IMR-90 (cell line): ENCODE measurements at regions not wholly inside any gene's neighbourhood (a gene's known extent, or its start where the extent isn't known, plus 50 kb on each side); places are given as distances from the start of the nearest gene placed in this dataset.
"Not testable (repeated sequence)": the region's sequence is repeated elsewhere in the genome, so short reads cannot be mapped to it uniquely, and the experiment has no call there.

Experiments used
- ATAC-seq: fragments of 200-7000 bp; cut with Tn5 transposase; 2 replicates; pipeline ENCODE4 v1.9.1; 2020; ENCODE audit warnings: low read depth, mild to moderate bottlenecking, moderate library complexity
- BruUV-seq: library from RNA; stranded (reverse); fragments of 400-500 nt; replicated peaks from 2 replicates; lab custom pipeline; 2021; lab: Mats Ljungman, UMichigan
- CTCF ChIA-PET: fragments of 300-600 bp; formaldehyde crosslinking; extraction: SDS; loops from one replicate; lab custom pipeline; 2021; ENCODE audit warnings: antibody characterized with exemption; lab: Yijun Ruan, JAX
- POLR2A ChIA-PET: fragments of 300-600 bp; sonication (Branson Sonifier 250); formaldehyde crosslinking; loops from one replicate; lab custom pipeline; 2022; ENCODE audit warnings: antibody characterized with exemption; ENCODE audit not compliant: unreplicated experiment; lab: Charles Lee
- DNase-seq: peaks from one replicate; pipeline ENCODE4 v3.0.0; 2013
- H2AFZ ChIP-seq: replicated peaks from 2 replicates; pipeline ENCODE3; 2013; ENCODE audit warnings: low read length, mild to moderate bottlenecking; ENCODE audit not compliant: poor library complexity
- H2AK5ac ChIP-seq: 2 replicates; pipeline ENCODE4 v1.6.1; 2013; ENCODE audit warnings: low read depth, low read length, inconsistent platforms
- H2AK9ac ChIP-seq: replicated peaks from 2 replicates; pipeline ENCODE3; 2013; ENCODE audit warnings: mild to moderate bottlenecking, low read depth, low read length, moderate library complexity; ENCODE audit not compliant: poor library complexity
- H2BK120ac ChIP-seq: 2 replicates; pipeline ENCODE4 v1.6.1; 2013; ENCODE audit warnings: low read depth, low read length, inconsistent platforms
- H2BK15ac ChIP-seq: 3 replicates; pipeline ENCODE4 v1.6.1; 2013; ENCODE audit warnings: low read depth, low read length, inconsistent platforms
- H2BK20ac ChIP-seq: 2 replicates; pipeline ENCODE4 v1.6.1; 2013; ENCODE audit warnings: low read depth, mild to moderate bottlenecking, inconsistent platforms, low read length, moderate library complexity
- H2BK5ac ChIP-seq: 2 replicates; pipeline ENCODE4 v1.6.1; 2013; ENCODE audit warnings: mild to moderate bottlenecking, low read depth, low read length, inconsistent platforms; ENCODE audit not compliant: poor library complexity, severe bottlenecking
- H3K14ac ChIP-seq: replicated peaks from 2 replicates; pipeline ENCODE4 v1.6.1; 2013; ENCODE audit warnings: low read depth, low read length, inconsistent platforms
- H3K18ac ChIP-seq: 2 replicates; pipeline ENCODE4 v1.6.1; 2013; ENCODE audit warnings: low read depth, low read length, control low read depth
- H3K23ac ChIP-seq: 2 replicates; pipeline ENCODE4 v1.6.1; 2013; ENCODE audit warnings: low read depth, low read length, inconsistent platforms
- H3K27ac ChIP-seq: 2 replicates; pipeline ENCODE4 v1.5.1; 2013; ENCODE audit warnings: mild to moderate bottlenecking, control low read depth, low read length; ENCODE audit not compliant: insufficient read depth
- H3K27me3 ChIP-seq: 2 replicates; pipeline ENCODE4 v1.6.1; 2013; ENCODE audit warnings: low read length; ENCODE audit not compliant: control insufficient read depth, insufficient read depth
- H3K36me3 ChIP-seq: 2 replicates; pipeline ENCODE4 v1.6.1; 2013; ENCODE audit warnings: low read length, mixed read lengths; ENCODE audit not compliant: control insufficient read depth, insufficient read depth
- H3K4ac ChIP-seq: 2 replicates; pipeline ENCODE4 v1.6.1; 2013; ENCODE audit warnings: low read depth, low read length, inconsistent platforms
- H3K4me1 ChIP-seq: 2 replicates; pipeline ENCODE4 v1.6.1; 2013; ENCODE audit warnings: low read length, mixed read lengths; ENCODE audit not compliant: control insufficient read depth, insufficient read depth
- H3K4me2 ChIP-seq: 2 replicates; pipeline ENCODE4 v1.6.1; 2013; ENCODE audit warnings: low read depth, mild to moderate bottlenecking, control low read depth, low read length, moderate library complexity
- H3K4me3 ChIP-seq: 2 replicates; pipeline ENCODE4 v1.5.1; 2013; ENCODE audit warnings: low read depth, mild to moderate bottlenecking, control low read depth, low read length, moderate library complexity; ENCODE audit not compliant: insufficient read depth
- H3K56ac ChIP-seq: 2 replicates; pipeline ENCODE4 v1.6.1; 2013; ENCODE audit warnings: low read length, inconsistent platforms; ENCODE audit not compliant: insufficient read depth; ENCODE audit errors: extremely low read depth
- H3K79me1 ChIP-seq, 2 experiments: 2 replicates each; pipeline ENCODE4 v1.6.1; 2013; ENCODE audit warnings: low read length in 2 of 2, inconsistent platforms in 1 of 2, low read depth in 1 of 2
- H3K9ac ChIP-seq: 2 replicates; pipeline ENCODE4 v1.6.1; 2013; ENCODE audit warnings: low read depth, low read length, control low read depth
- H3K9me1 ChIP-seq: 2 replicates; pipeline ENCODE4 v1.6.1; 2013; ENCODE audit warnings: low read length, inconsistent platforms; ENCODE audit not compliant: insufficient read depth
- H3K9me3 ChIP-seq: 2 replicates; pipeline ENCODE4 v1.6.1; 2013; ENCODE audit warnings: low read length; ENCODE audit not compliant: control insufficient read depth, insufficient read depth
- H4K20me1 ChIP-seq: 2 replicates; pipeline ENCODE4 v1.6.1; 2013; ENCODE audit warnings: low read length, inconsistent platforms; ENCODE audit not compliant: insufficient read depth
- H4K5ac ChIP-seq: 2 replicates; pipeline ENCODE4 v1.6.1; 2013; ENCODE audit warnings: mild to moderate bottlenecking, low read depth, low read length, control low read depth
- H4K8ac ChIP-seq, 2 experiments: 2 replicates each; pipeline ENCODE4 v1.6.1; 2013; ENCODE audit warnings: low read depth in 2 of 2, low read length in 2 of 2, control low read depth in 1 of 2, inconsistent platforms in 1 of 2
- H4K91ac ChIP-seq: 2 replicates; pipeline ENCODE4 v1.6.1; 2013; ENCODE audit warnings: low read depth, low read length, inconsistent platforms; ENCODE audit not compliant: insufficient read depth
- WGBS, 2 experiments: methylation state at CpG; one replicate each; pipeline versions ENCODE4 v1.1.5 to v1.1.7; 2013; ENCODE audit warnings: missing lambda C conversion rate in 2 of 2; ENCODE audit not compliant: insufficient read length in 1 of 2; ENCODE audit errors: extremely low coverage in 2 of 2; 5-methylcytosine and 5-hydroxymethylcytosine counted together
- dilution Hi-C: fragments of 300-500 bp; cut with HindIII; formaldehyde crosslinking; loops from one replicate; pipeline ENCODE4 v1.14.3; 2018; ENCODE audit warnings: low sequenced_read_pairs; ENCODE audit not compliant: unreplicated experiment
- in situ Hi-C: fragments of 300-500 bp; cut with MboI; formaldehyde crosslinking; loops from 3 replicates; pipeline ENCODE4 v1.14.3; 2019; ENCODE audit warnings: low sequenced_read_pairs, inconsistent platforms, mixed read lengths
- intact Hi-C: fragments of 100-400 bp; cut with micrococcal nuclease; formaldehyde crosslinking; loops from 2 replicates; pipeline ENCODE4 v1.10.0; 2022

DNA sequence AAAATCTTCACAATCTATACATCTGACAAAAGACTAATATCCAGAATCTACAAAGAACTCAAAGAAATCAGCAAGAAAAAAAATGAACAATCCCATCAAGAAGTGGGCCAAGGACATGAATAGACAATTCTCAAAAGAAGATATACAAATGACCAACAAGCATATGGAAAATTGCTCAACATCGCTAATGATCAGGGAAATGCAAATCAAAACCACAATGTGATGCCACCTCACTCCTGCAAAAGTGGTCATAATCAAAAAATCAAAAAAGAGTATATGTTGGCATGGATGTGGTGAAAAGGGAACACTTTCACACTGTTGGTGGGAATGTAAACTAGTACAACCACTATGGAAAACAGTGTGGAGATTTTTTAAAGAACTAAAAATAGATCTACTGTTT is 58.3 kb upstream of the HBS1L start:
- H3K23ac ChIP-seq, H3K4me3 ChIP-seq, H3K9me3 ChIP-seq, H3K9ac ChIP-seq, H3K14ac ChIP-seq, H2BK15ac ChIP-seq, H2BK20ac ChIP-seq, H2BK5ac ChIP-seq, DNase-seq, H4K8ac ChIP-seq, H3K79me1 ChIP-seq, H4K91ac ChIP-seq, H3K27ac ChIP-seq, POLR2A ChIA-PET, in situ Hi-C loops, H2AFZ ChIP-seq, H3K4me1 ChIP-seq, H3K4me2 ChIP-seq, H3K4ac ChIP-seq, intact Hi-C loops, H3K36me3 ChIP-seq, H4K5ac ChIP-seq, CTCF ChIA-PET, ATAC-seq, BruUV-seq, H3K9me1 ChIP-seq, dilution Hi-C loops, H2AK5ac ChIP-seq, H2AK9ac ChIP-seq, H2BK120ac ChIP-seq, H4K20me1 ChIP-seq, H3K56ac ChIP-seq, H3K18ac ChIP-seq: not testable (repeated sequence)
- no CpG with 5 or more reads among the region's 1 CpG for WGBS, 2 experiments
- H3K27me3 ChIP-seq = peaks cover 17% of the 10 kb centered on the region

DNA sequence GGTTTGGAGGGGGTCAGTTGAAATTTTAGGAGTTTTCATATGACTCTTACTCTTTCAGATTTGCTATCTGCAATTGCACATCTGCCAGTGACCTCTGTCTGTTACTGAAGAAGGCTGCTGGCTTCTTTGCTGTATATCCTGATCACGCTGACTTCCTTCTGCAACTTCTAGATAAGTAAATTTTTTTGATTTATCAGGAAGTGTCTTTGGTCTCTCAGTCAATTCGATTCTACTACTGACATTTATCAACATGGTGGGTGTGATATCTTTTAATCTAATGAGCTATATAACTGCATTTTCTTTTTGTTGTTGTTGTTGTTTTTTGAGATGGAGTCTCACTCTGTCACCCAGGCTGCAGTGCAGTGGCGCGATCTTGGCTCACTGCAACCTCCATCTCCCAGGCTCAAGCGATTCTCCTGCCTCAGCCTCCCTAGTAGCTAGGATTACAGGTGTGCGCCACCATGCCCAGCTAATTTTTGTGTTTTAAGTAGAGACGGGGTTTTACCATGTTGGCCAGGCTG is 55.7 kb upstream of the HBS1L start:
- H4K91ac ChIP-seq, H3K36me3 ChIP-seq, H3K23ac ChIP-seq, in situ Hi-C loops, dilution Hi-C loops, intact Hi-C loops, H2AK5ac ChIP-seq, H3K18ac ChIP-seq, H4K20me1 ChIP-seq, H3K4ac ChIP-seq, H3K4me2 ChIP-seq, POLR2A ChIA-PET, CTCF ChIA-PET, H2AFZ ChIP-seq, H2AK9ac ChIP-seq, BruUV-seq, ATAC-seq, H3K4me1 ChIP-seq, H3K79me1 ChIP-seq, H3K9me3 ChIP-seq, DNase-seq, H3K27ac ChIP-seq, H2BK20ac ChIP-seq, H2BK120ac ChIP-seq, H4K8ac ChIP-seq, H3K9me1 ChIP-seq, H2BK15ac ChIP-seq, H3K4me3 ChIP-seq, H3K9ac ChIP-seq, H2BK5ac ChIP-seq, H3K56ac ChIP-seq, H4K5ac ChIP-seq, H3K14ac ChIP-seq: not testable (repeated sequence)
- WGBS, 2 experiments = no CpG with 5 or more reads among the region's 7 CpGs
- peaks cover 19% of the 10 kb centered on the region for H3K27me3 ChIP-seq
